ENCODE measurements at regions not wholly inside any gene's neighbourhood (a gene's known extent, or its start where the extent isn't known, plus 50 kb on each side); places are given as distances from the start of the nearest gene placed in this dataset.

GRCh38 chr1:121472017-121472416 lies 287.2 kb downstream of the SRGAP2C start:
- H4K20me1 ChIP-seq (ENCODE audit: control insufficient read depth, insufficient read depth), result no peaks in the 10 kb centered on the region
- WGBS (ENCODE audit: insufficient coverage, insufficient replicate concordance, low lambda C conversion rate, missing lambda C conversion rate), result 3% methylated on average over 4 of the region's 4 CpGs
- no peak overlapping the region for H3K27ac ChIP-seq (ENCODE audit: control insufficient read depth, insufficient read depth)
- in situ Hi-C loops (cut with MboI), result no loop called here
- intact Hi-C loops (cut with micrococcal nuclease; ENCODE audit: unreplicated experiment), result loop anchor here (5.0 kb wide), 1 partner anchor 35 kb away; no protein-coding TSS in a partner anchor
- H3K36me3 ChIP-seq (ENCODE audit: control insufficient read depth in 2 of 2, insufficient read depth in 2 of 2, low read length in 1 of 2), result no peaks in the 10 kb centered on the region
- FAIRE-seq (no peak), DNase-seq (ENCODE audit: low read depth, low spot score) (no peak), ATAC-seq (no peak)
- CTCF ChIA-PET, result no interaction called here
- no peak overlapping the region for H2AFZ ChIP-seq (ENCODE audit: control insufficient read depth, low read depth, low read length)
- H3K9me3 ChIP-seq (replicated peaks; ENCODE audit: control insufficient read depth, insufficient read depth, low read length), result no peaks in the 10 kb centered on the region
- no peaks in the 10 kb centered on the region for H3K4me1 ChIP-seq (ENCODE audit: control insufficient read depth, insufficient read depth, low read length)
- no peaks in the 10 kb centered on the region for H3K79me2 ChIP-seq (ENCODE audit: control insufficient read depth, insufficient read depth, low read length)
- H3K4me3 ChIP-seq, result no peak overlapping the region
- H3K4me2 ChIP-seq (ENCODE audit: control insufficient read depth, insufficient read depth), result no peak overlapping the region
- H3K9ac ChIP-seq (ENCODE audit: control insufficient read depth, insufficient read depth, low read length), result no peak overlapping the region
- SMC1A ChIA-PET (ENCODE audit: uncharacterized antibody, unreplicated experiment), result no interaction called here
- POLR2A ChIA-PET, result no interaction called here
- H3K27me3 ChIP-seq (replicated peaks in 1 of 2; ENCODE audit: control insufficient read depth in 2 of 2, insufficient read depth in 2 of 2, low read length in 1 of 2), result no peaks in the 10 kb centered on the region
- RAD21 ChIA-PET (ENCODE audit: unreplicated experiment), result no interaction called here
- no TSS peak for BruUV-seq (replicated peaks)
- TF ChIP-seq EGR1 (IDR thresholded peaks at IDR 0.05; ENCODE audit: borderline replicate concordance in 1 of 2, low read depth in 2 of 2, low read length in 2 of 2), result no peak
- TF ChIP-seq BCL3 (IDR thresholded peaks at IDR 0.05; ENCODE audit: borderline replicate concordance, insufficient read depth, low read depth, low read length, poor library complexity, severe bottlenecking), result no peak
- TF ChIP-seq MLLT1 (IDR thresholded peaks at IDR 0.05), result no peak
- no peak for TF ChIP-seq BHLHE40 (IDR thresholded peaks at IDR 0.05; ENCODE audit: borderline replicate concordance in 1 of 2, low read depth in 2 of 2, low read length in 1 of 2)
- no peak for TF ChIP-seq TCF12 (IDR thresholded peaks at IDR 0.05; ENCODE audit: low read depth, low read length)
- no peak for TF ChIP-seq PML (IDR thresholded peaks at IDR 0.05; ENCODE audit: low read length)
- TF ChIP-seq ZNF622 (IDR thresholded peaks at IDR 0.05), result no peak
- no peak for TF ChIP-seq NFYA (IDR thresholded peaks at IDR 0.05; ENCODE audit: borderline replicate concordance, low read depth, low read length)
- no peak for TF ChIP-seq ATF7 (IDR thresholded peaks at IDR 0.05; ENCODE audit: low read depth)
- TF ChIP-seq RELA (IDR thresholded peaks at IDR 0.05; ENCODE audit: borderline replicate concordance, partially characterized antibody), result no peak
- no peak for TF ChIP-seq EP300 (IDR thresholded peaks at IDR 0.05; ENCODE audit: borderline replicate concordance in 1 of 2, control insufficient read depth in 1 of 2, low read depth in 2 of 2, low read length in 2 of 2)
- no peak for TF ChIP-seq IRF5 (IDR thresholded peaks at IDR 0.05; ENCODE audit: borderline replicate concordance)
- TF ChIP-seq HDGF (IDR thresholded peaks at IDR 0.05), result no peak
- no peak for TF ChIP-seq BMI1 (IDR thresholded peaks at IDR 0.05; ENCODE audit: borderline replicate concordance)
- no peak for TF ChIP-seq TBL1XR1 (IDR thresholded peaks at IDR 0.05; ENCODE audit: low read depth, low read length)
- no peak for TF ChIP-seq SKIL (IDR thresholded peaks at IDR 0.05; ENCODE audit: low read depth, poor library complexity, severe bottlenecking)
